ENCODE measurements at regions not wholly inside any gene's neighbourhood (a gene's known extent, or its start where the extent isn't known, plus 50 kb on each side); places are given as distances from the start of the nearest gene placed in this dataset.

DNA sequence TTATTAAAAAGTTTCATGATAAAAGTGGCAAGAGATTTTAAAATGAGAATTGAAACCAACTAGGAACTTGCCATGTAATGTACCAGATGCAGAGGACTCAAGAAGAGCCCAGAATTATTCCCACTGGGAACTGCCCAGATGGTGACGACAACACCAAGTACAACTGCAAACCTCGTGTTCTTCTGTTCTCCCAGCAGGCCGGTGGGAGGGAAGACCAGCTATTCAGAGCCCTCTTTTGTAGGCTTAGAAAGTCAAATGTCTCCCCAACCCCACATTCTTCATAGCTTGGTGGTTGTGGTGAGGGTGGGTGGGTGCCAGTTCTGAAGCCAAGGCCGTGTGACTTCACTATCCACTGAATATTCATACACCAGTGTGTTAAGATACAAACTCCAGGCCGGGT is 54.3 kb upstream of the ITGB1 start:
- no peak for TF ChIP-seq CTCF (IDR thresholded peaks at IDR 0.05)
- TF ChIP-seq POLR2A (IDR thresholded peaks at IDR 0.05), result no peak
- TF ChIP-seq POLR2AphosphoS5 (IDR thresholded peaks at IDR 0.05), result no peak
